Colonic mucosa (tissue), 4 donors: ENCODE measurements at regions not wholly inside any gene's neighbourhood (a gene's known extent, or its start where the extent isn't known, plus 50 kb on each side); places are given as distances from the start of the nearest gene placed in this dataset.

ENCODE experiments used
- DNase-seq: peaks from one replicate; pipeline ENCODE4 v3.0.0-alpha.2; 2020
- H3K27ac ChIP-seq: fragments of 200-600 bp; one replicate; pipeline ENCODE4 v1.8.0; 2021
- H3K27me3 ChIP-seq: fragments of 200-600 bp; one replicate; pipeline ENCODE4 v1.8.0; 2021
- H3K36me3 ChIP-seq: fragments of 200-600 bp; one replicate; pipeline ENCODE4 v1.8.0; 2021
- H3K4me1 ChIP-seq: fragments of 200-600 bp; one replicate; pipeline ENCODE4 v1.8.0; 2021; ENCODE audit warnings: mild to moderate bottlenecking
- H3K4me3 ChIP-seq: fragments of 200-600 bp; one replicate; pipeline ENCODE4 v1.8.0; 2021
- H3K9ac ChIP-seq, 2 donors: one replicate each; pipeline ENCODE4 v1.7.0; 2013; ENCODE audit warnings: control low read depth in 2 of 2, low read depth in 2 of 2, low read length in 2 of 2
- H3K9me3 ChIP-seq: fragments of 200-600 bp; one replicate; pipeline ENCODE4 v1.8.0; 2021
- intact Hi-C: fragments of 100-400 bp; cut with DNase I; formaldehyde crosslinking; loops from one replicate; pipeline ENCODE4 v1.14.1; 2022
- TF ChIP-seq, protein P1 (sequence below): fragments of 200-600 bp; IDR thresholded peaks from one replicate; pipeline ENCODE4 v1.8.0; 2022; ENCODE audit warnings: antibody characterized with exemption, mild to moderate bottlenecking
- donor health status: healthy.
- donor health status: DM: no; HTN: no; CAD: no.
- donor health status: DM: no; HTN: no; CAD: no.

DNA sequence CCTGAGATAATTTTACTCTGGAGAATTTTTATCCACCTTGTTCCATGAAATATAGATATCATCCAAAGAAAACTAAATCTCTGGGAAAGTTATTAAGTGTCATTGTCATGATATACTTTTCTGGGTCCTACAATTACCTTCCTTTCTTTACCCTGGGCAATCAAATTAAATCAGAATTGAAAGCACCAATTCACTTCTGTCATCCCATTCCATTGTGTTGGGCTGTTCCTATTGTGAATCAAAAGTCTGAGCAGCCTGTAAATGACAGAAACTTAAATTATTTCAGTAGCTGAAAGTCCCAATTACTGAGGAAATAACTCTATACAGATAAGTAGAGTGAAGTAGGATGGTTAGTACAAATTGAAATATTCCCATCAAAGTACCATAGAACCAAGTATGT, 1284.2 kb downstream of the EFNB2 start:
- no peaks in the 10 kb centered on the region for H3K4me1 ChIP-seq

DNA sequence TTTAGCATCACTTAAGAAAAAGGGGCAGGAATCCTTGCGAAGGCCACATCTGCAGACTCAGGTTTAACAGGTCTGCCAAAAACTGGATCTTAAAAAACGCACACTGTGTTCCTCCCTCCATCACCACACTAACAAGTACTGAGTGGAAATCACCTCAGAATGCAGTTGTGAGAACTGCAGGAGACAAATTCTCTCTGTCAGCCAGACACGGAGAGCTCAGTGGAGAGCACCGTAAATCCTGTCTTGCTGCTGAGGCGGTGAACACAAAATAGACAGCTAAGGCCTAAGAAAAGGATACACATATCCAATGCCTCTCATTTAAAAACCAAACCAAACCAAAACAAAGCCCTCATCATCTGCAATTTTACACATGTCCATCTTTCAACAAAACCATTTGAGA, 1287.6 kb downstream of the EFNB2 start:
- intact Hi-C loops, result no loop called here
- Histone ChIP-seq H3K9me3 (no peaks in the 10 kb centered on the region), H3K4me1 (no peaks in the 10 kb centered on the region), H3K27me3 (no peaks in the 10 kb centered on the region), H3K36me3 (no peaks in the 10 kb centered on the region), H3K9ac (no peak overlapping the region), H3K27ac (no peak overlapping the region), H3K4me3 (no peak overlapping the region)
- TF ChIP-seq, protein P1, sequence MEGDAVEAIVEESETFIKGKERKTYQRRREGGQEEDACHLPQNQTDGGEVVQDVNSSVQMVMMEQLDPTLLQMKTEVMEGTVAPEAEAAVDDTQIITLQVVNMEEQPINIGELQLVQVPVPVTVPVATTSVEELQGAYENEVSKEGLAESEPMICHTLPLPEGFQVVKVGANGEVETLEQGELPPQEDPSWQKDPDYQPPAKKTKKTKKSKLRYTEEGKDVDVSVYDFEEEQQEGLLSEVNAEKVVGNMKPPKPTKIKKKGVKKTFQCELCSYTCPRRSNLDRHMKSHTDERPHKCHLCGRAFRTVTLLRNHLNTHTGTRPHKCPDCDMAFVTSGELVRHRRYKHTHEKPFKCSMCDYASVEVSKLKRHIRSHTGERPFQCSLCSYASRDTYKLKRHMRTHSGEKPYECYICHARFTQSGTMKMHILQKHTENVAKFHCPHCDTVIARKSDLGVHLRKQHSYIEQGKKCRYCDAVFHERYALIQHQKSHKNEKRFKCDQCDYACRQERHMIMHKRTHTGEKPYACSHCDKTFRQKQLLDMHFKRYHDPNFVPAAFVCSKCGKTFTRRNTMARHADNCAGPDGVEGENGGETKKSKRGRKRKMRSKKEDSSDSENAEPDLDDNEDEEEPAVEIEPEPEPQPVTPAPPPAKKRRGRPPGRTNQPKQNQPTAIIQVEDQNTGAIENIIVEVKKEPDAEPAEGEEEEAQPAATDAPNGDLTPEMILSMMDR, result no peak
- DNase-seq, result no peak

More for the DNA sequence above, 1284.2 kb downstream of the EFNB2 start:
- intact Hi-C loops, result no loop called here
- Histone ChIP-seq H3K4me3 (no peak overlapping the region), H3K9ac (no peak overlapping the region), H3K27me3 (no peaks in the 10 kb centered on the region), H3K36me3 (no peaks in the 10 kb centered on the region), H3K9me3 (no peaks in the 10 kb centered on the region), H3K27ac (no peak overlapping the region)
- no peak for DNase-seq
- TF ChIP-seq, protein P1, result no peak

DNA sequence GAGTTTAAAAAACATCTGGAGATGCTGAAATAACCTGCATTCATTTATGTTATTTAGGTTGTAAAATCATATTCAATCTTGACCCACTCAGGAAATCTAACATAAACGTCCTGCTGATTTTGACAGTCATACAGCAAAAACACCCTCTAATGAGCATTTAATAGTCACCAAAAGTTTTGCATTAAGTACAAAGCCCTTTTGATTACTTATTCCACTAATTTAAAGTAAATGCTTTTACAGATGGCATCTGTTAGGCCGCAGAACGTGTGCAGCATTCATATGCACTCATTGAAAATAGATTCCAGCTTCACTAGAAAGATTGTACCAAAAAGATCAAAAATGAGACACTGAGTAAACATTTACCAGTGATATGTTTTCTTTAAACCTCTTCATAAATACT, 1295.1 kb downstream of the EFNB2 start:
- Histone ChIP-seq H3K4me1 (no peaks in the 10 kb centered on the region), H3K9ac (no peak overlapping the region), H3K27ac (no peak overlapping the region), H3K4me3 (no peak overlapping the region), H3K27me3 (no peaks in the 10 kb centered on the region), H3K36me3 (no peaks in the 10 kb centered on the region), H3K9me3 (no peaks in the 10 kb centered on the region)
- intact Hi-C loops, result no loop called here
- TF ChIP-seq, protein P1, result no peak
- no peak for DNase-seq

DNA sequence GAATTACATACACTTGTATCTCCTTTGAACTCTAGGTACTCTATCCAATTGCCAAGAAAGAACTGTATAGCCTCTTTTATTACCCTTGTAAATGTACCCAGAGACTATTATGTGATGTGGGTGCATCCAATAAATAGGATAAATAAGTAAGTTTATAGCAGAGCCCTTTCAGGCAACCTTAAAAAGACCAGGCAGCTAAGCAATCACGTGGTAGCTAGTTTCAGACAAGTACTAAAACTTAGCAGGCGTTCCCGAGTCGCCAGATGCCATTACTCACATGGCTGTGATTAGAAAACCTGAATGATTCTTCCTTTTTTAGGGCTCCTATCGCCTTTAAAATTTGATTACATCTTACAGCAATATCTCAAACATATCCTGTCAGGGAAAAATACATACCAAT, 1303.0 kb downstream of the EFNB2 start:
- DNase-seq, result no peak
- Histone ChIP-seq H3K4me3 (no peak overlapping the region), H3K9me3 (no peaks in the 10 kb centered on the region), H3K27ac (no peak overlapping the region), H3K9ac (no peak overlapping the region), H3K4me1 (no peaks in the 10 kb centered on the region), H3K36me3 (no peaks in the 10 kb centered on the region), H3K27me3 (no peaks in the 10 kb centered on the region)
- intact Hi-C loops, result no loop called here
- TF ChIP-seq, protein P1, result no peak

DNA sequence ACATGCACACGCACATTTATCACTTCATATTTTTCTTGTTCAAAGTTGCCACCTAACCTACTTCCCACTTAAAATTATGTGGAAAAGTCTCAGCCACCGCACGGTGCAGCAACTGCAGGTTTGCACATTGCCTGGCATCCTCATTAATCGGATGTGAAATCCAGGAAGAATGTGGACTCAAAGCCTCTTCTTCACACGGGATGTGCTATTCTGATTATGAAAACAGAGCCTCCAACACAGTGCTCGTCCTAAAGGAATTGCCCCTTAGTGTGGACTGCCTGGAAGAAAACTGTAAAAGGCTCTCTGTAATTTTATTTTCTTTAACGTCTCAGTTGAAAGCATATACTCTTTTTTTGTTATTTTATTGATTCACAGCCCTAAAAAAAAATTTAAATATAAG, 1303.5 kb downstream of the EFNB2 start:
- no peak overlapping the region for H3K27ac ChIP-seq
- no peaks in the 10 kb centered on the region for H3K36me3 ChIP-seq
- no peaks in the 10 kb centered on the region for H3K27me3 ChIP-seq
- H3K4me1 ChIP-seq, result no peaks in the 10 kb centered on the region
- H3K4me3 ChIP-seq, result no peak overlapping the region
- intact Hi-C loops, result no loop called here
- no peak for DNase-seq
- TF ChIP-seq, protein P1, result no peak
- H3K9me3 ChIP-seq, result no peaks in the 10 kb centered on the region
- H3K9ac ChIP-seq, result no peak overlapping the region

DNA sequence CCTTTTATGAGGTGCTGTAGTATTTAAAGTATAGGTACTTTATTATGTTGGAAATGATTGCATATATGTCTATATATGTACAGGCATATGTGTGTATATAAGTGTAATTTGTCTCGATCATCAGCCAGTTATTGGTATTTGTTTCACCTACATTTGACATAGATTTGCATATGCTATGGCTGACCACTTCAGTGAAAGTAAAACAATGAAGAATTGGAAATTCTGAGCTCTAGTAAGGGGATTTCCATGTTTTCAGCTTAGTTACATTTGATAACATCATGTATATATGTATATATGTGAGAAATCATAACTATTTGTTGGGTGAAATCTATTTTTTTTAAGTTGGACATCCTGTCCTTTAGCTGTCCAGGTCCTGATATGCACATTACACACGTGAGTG, 1303.9 kb downstream of the EFNB2 start:
- no peaks in the 10 kb centered on the region for H3K27me3 ChIP-seq
- no peak overlapping the region for H3K27ac ChIP-seq
- intact Hi-C loops, result no loop called here
- no peaks in the 10 kb centered on the region for H3K9me3 ChIP-seq
- TF ChIP-seq, protein P1, result no peak
- no peaks in the 10 kb centered on the region for H3K36me3 ChIP-seq
- no peaks in the 10 kb centered on the region for H3K4me1 ChIP-seq
- no peak overlapping the region for H3K4me3 ChIP-seq
- DNase-seq, result no peak
- no peak overlapping the region for H3K9ac ChIP-seq
